HG03378 (cell line): ENCODE measurements at regions not wholly inside any gene's neighbourhood (a gene's known extent, or its start where the extent isn't known, plus 50 kb on each side); places are given as distances from the start of the nearest gene placed in this dataset.
"Not testable (repeated sequence)": the region's sequence is repeated elsewhere in the genome, so short reads cannot be mapped to it uniquely, and the experiment has no call there.

Source experiments
- ATAC-seq: cut with Tn5 transposase; IDR thresholded peaks from one replicate; pipeline ENCODE4 v1.9.1; 2021; ENCODE audit warnings: mild to moderate bottlenecking, moderate library complexity; ENCODE audit not compliant: unreplicated experiment

- no peak for ATAC-seq
These were observed 82.8 kb downstream of the BTG1 start for GRCh38 chr12:92062539-92063493.

GRCh38 chr12:92061061-92061460 lies 84.6 kb downstream of the BTG1 start:
- ATAC-seq = no peak

GRCh38 chr12:92059960-92060359 lies 85.7 kb downstream of the BTG1 start:
- ATAC-seq = no peak

- ATAC-seq = peak; percentile 60
These were observed 87.0 kb downstream of the BTG1 start for GRCh38 chr12:92058664-92059063.

- ATAC-seq = not testable (repeated sequence)
These were observed 88.9 kb downstream of the BTG1 start for GRCh38 chr12:92056756-92057155.

- no peak for ATAC-seq
These were observed 89.4 kb downstream of the BTG1 start for GRCh38 chr12:92056290-92056689.

- no peak for ATAC-seq
These were observed 89.8 kb downstream of the BTG1 start for GRCh38 chr12:92055877-92056276.

GRCh38 chr12:92051441-92051840 lies 94.2 kb downstream of the BTG1 start:
- ATAC-seq = no peak

- ATAC-seq = peak; percentile 73
These were observed 96.2 kb downstream of the BTG1 start for GRCh38 chr12:92049403-92049802.

- ATAC-seq = no peak
These were observed 98.2 kb downstream of the BTG1 start for GRCh38 chr12:92047393-92047826.

- no peak for ATAC-seq
These were observed 98.9 kb downstream of the BTG1 start for GRCh38 chr12:92046557-92047392.

- ATAC-seq = no peak
These were observed 99.8 kb downstream of the BTG1 start for GRCh38 chr12:92045852-92046251.

- ATAC-seq = no peak
These were observed 101.2 kb downstream of the BTG1 start for GRCh38 chr12:92044435-92044834.

GRCh38 chr12:92042791-92043531 lies 102.7 kb downstream of the BTG1 start:
- ATAC-seq = no peak

GRCh38 chr12:92041742-92042141 lies 103.9 kb downstream of the BTG1 start:
- peak; percentile 37 for ATAC-seq

GRCh38 chr12:92039046-92039445 lies 106.6 kb downstream of the BTG1 start:
- ATAC-seq = no peak

- ATAC-seq = no peak
These were observed 107.2 kb downstream of the BTG1 start for GRCh38 chr12:92038476-92038875.

GRCh38 chr12:92036771-92037453 lies 108.7 kb downstream of the BTG1 start:
- no peak for ATAC-seq

- ATAC-seq = no peak
These were observed 109.5 kb downstream of the BTG1 start for GRCh38 chr12:92036061-92036620.

GRCh38 chr12:92035477-92035876 lies 110.2 kb downstream of the BTG1 start:
- no peak for ATAC-seq
